NCI-H1105 (cell line): ENCODE measurements at regions not wholly inside any gene's neighbourhood (a gene's known extent, or its start where the extent isn't known, plus 50 kb on each side); places are given as distances from the start of the nearest gene placed in this dataset.
"Not testable (repeated sequence)": the region's sequence is repeated elsewhere in the genome, so short reads cannot be mapped to it uniquely, and the experiment has no call there.

ENCODE experiments used
- DNase-seq: peaks from one replicate; lab custom pipeline; 2025; lab: John Stamatoyannopoulos, UW

DNA sequence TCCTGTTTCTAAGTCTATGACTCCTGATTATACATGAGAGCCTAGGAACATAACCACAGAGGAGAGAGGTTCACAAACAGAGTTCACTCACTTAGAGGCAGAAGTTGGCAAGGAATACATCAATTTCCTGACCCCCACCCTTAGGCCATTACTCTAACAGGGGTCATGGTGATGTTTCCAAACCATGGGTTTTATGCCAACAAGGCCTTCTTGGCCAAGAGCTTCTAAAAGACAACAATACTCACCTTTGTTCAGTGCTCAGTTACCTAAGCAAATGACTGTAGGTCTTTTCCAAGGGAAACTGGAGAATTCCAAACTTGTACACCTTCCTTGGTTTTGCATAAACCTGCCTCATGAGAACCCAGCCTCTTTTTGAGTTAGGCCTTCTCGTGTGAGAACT, 52.6 kb downstream of the ERICH4 start:
- DNase-seq, result no peak

DNA sequence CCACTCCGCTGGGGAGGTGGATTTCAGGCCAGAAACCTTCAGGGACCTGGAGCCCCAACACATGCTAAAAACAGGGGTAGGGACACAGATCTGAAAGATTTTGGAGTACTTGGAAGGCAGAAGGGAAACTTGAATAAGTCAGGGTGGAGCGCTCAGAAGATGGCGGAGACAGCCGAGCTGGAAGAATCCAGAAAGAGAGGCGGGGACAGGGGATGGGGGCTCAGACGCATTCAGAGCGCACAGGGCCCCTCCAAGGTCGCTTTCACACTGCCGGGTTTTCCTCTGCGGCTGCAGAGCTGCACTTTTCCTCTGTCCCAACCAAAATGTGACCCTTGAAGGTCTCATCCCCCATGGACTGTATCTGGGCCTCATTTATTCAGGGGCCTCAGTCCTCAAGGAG, 56.9 kb downstream of the ERICH4 start:
- DNase-seq, result no peak

DNA sequence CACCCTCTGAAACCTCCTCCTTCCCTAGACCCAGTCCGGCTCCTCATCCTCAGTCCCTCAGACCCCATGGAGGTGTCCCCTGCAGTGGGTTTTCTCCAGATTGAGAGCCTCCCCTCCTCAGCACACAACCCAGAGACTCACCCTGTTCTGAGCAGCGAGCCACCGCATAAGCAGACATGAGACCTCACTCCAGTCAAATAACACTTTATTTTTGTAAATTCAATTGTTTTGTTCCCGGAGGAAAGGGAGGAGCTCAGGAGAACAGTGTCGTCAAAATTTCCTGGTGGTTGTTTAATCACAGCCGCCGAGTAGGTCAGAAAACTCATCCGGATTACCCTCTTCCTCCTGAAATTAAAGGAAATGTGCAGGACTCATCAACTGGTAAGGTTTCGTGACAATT, 57.5 kb downstream of the ERICH4 start:
- DNase-seq, result no peak

DNA sequence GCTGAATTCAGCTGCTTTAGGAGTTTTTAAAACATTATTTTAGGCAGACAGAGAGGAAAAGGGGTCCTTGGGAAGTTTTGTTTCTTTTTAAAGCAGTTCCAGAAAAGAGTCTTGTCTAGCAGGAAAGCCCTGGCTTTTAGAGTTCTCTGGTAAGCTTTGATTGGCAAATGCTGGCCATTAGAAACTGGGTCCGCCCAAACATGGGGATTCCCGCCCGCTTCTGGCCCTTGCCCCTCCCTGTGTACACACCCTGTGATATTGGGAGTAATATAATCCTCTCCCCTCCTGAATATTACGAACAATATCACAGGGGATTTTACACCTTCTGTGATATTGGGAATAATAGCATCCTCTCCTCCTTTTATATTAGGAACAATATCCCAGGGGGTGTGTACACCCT, 58.9 kb downstream of the ERICH4 start:
- DNase-seq, result peak; percentile 20

DNA sequence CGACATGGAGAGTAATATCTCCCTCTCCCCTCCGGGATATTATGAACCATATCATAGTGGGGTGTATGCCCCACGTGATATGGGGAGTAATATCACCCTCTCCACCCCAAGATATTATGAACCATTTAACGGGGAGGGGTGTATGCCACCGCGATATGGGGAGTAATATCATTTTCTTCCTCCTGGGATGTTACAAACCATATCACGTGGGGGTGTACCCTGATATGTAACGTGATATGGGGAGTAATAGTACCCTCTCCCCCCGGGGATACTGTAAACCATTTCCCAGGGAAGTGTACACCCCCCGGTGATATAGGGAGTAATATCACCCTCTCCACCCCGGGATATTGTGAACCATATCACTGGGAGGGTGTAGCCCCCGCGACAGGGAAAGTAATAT, 62.1 kb downstream of the ERICH4 start:
- DNase-seq, result no peak

DNA sequence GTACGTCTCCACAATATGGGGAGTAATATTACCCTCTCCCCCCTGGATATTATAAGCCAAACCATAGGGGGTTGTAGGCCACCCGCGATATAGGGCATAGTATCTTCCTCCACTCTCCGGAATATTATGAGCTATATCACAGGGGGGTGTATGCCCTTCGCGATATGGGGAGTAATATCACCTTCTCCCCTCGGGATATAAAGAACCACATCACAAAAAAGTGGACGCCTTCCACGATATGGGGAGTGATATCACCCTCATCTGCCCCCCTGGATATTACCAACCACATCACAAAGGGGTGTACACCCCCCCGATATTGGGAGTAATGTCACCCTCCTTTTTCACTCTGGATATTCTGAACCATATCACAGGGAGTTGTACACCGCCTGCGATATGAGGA, 65.5 kb upstream of the CEACAM21 start:
- no peak for DNase-seq

DNA sequence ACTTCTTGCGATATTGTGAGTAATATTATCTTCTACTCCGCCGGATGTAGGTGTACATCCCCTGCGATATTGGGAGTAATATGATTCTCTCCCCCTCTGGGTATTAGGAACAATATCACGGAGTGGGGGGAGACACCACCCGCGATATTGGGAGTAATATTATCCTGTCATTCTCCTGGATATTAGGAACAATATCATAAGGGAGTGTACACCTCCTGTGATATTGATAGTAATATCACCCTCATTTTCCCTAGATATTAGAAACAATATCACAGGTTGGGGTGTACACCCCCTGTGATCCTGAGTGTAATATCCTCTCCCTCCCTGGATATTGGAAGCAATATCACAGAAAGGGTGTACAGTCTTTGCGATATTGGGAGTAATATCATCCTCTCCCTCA, 64.3 kb upstream of the CEACAM21 start:
- DNase-seq, result no peak

DNA sequence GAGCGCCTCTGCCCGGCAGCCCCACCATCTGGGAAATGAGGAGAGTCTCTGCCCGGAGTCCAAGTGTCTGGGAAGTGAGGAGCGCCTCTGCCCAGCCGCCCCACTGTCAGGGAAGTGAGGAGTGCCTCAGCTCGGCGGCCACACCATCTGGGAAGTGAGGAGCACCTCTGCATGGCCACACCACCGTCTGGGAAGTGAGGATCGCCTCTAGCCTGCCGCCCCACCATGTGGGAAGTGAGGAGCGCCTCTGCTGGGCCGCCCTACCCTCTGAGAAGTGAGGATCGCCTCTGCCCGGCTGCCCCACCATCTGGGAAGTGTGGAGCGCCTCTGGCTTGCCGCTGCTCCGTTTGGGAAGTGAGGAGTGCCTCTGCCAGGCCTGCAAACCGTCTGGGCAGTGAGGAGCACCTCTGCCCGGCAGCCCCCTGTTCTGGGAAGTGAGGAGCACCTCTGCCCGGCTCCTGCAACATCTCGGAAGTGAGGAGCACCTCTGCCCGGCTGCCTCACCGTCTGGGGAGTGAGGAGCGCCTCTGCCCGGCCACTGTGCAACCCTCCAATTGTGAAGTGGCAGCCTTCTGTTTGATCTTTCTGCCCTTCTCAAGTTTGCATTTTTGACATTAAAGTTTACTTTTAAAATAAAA, 60.8 kb upstream of the CEACAM21 start:
- no peak for DNase-seq

DNA sequence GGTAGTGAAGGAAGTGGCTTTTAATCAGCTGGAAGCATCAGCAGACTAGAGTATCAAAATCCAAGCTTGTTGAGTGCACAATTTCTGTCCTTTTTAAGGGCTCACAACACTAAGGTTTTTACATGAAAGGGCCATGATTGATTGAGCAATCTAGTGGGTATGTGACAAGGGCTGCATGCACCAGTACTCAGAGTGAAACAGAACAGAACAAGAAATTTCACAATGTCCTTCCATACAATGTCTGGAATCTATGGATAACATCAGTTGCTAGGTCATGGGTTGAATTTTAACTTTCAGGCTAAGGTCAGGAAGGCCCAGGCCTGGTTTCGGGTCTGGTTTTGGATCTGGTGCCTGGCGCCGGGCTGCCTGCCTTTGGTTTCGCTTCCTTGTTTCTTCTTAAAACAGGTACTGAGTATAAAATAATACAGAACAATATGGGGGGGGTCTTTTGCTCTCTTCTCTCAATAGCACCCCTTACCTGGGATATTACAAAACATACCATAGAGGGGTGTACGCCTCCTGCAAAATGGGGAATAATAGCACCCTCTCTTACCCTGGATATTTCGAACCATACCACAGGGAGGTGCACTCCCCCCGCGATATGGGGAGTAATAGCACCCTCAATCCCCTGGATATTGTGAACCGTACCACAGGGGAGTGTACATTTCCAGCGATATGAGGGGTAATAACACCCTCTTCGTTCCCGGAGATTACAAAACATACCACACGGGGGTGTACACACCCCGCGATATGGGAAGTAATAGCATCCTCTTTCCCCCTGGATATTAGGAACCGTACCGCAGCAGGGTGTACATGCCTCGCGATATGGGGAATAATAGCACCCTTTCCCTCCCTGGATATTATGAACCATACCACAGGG, 59.4 kb upstream of the CEACAM21 start:
- not testable (repeated sequence) for DNase-seq

DNA sequence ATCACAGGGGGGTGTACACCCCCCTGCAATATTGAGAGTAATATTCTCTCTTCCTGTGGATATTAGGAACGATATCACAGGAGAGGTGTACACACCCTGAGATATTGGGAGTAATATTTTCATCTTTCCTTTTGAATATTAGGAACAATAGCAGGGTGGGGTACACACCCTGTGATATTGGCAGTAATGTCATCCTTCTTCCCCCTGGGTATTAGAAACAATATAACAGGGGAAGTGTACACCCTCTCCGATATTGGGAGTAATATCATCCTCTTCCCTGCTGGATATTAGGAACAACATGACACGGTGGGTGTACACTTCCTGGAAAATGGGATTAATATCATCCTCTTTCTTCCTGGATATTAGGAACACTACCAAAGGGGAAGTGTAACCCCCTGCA, 57.8 kb upstream of the CEACAM21 start:
- DNase-seq, result no peak

DNA sequence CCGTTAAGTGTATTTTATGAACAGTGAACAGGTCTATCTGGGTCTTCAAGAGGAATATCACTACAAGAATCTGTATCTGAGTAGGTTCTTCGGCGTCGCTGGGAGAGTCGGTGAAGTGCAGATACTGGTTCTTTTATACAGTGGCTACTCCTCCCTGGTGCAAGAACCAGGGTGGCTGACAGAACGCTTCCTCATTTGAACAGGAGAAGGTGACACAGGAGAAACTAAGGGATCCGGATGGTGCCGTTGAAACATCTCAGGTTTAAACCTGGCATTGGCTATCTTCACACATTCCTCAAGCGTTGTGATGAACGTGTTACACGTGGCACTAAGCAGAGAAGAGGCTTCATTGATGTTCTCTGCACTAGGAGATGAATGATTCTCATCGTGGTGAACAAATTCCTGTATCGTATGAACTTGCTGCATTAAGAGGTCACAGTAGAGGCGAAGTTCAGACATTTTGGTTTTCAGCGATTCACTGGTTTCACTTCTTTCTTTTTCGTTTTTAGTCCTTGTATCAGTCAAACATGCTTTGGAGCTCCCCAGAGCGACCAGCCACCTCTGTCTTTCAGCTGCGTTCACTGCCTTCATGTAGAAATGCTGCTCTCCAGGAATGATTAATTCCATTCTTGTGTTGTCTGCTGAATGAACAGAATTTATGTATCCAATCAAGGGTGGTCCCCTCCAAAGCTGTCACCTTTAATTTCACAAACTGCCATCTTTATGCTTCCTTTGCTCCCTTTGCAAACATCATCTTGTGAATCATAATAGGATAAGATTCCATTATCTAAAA, 54.6 kb upstream of the CEACAM21 start:
- DNase-seq, result not testable (repeated sequence)

DNA sequence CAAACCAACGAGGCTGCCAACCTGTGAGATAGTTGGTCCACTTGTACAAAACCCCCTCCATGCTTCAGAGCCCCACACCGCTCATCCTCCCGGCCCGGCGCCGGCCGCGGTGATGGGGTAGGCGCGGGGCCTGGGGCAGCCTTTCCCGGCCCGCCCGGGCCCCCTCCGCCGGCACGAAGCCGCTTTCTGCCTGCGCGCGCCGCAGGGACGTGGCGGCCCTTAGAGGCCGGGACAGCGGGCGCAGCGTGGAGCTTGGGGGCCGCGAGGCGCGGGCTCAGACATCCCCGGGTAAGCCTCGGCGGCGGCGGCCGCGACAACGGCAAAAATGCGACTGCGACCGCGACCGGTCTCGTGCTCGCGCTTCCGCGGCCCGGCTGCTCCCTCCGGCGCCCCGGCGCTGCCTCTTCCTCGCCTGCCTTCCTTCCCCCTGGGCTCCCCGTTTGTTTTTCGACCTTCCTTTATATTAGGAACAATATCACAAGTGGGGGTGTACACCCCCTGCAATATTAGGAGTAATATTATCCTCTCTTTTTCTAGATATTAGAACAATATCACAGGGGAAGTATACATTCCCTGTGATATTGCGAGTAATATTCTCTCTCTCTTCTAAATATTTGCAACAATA, 53.9 kb upstream of the CEACAM21 start:
- DNase-seq, result peak; percentile 32

DNA sequence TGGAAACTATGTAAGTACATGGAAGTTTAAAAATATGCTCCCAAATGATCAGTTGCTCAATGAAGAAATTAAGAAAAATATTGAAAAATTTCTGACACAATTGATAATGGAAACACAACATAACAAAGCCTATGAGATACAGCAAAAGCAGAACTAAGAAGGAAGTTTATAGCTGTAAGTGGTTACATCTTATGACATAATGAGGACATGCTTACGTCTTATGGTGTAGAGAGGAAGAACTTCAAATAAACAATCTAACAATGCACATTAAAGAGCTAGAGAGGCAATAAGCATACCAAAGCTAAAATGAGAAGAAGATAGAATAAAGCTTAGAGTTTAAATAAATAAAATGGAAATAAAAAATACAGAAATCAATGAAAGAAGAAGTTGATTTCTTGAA, 50.0 kb upstream of the CEACAM21 start:
- DNase-seq, result no peak
